ENCODE measurements at regions not wholly inside any gene's neighbourhood (a gene's known extent, or its start where the extent isn't known, plus 50 kb on each side); places are given as distances from the start of the nearest gene placed in this dataset.

DNA sequence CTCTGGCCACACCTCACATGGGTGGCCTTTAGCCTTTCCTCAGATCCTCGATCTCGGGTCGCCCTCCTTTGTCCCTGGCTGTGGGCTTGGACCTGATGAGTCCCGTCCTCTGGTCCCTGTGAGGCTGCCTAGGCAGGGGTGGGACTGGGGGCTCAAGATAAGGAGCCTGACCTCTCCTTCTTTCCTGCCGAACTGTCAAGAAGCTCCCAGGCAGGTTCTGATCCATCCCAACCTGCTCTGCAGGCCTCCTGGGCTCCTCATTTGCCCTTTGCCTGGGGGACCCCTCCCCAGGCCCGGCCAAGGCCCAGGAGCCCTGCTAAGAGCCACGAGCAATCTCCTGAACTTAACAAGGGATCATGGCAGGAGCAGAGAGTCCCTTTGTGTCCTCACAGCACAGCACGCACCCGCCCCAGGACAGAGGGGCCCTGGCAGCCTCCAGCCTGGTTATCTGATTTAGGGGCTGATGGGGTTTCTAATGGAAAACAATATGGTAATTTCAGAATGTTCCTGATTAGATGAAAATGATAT is 82.4 kb upstream of the POU3F1 start:
- Histone ChIP-seq H3K9me3 (ENCODE audit: insufficient read depth, low read depth) (no peaks in the 10 kb centered on the region), H2AFZ (no peak overlapping the region), H3F3A (ENCODE audit: insufficient read depth, low read depth) (peaks cover 8% of the 10 kb centered on the region; the same call in 1 of the 2 replicates), H3K4me3 (no peak overlapping the region), H3K4me1 (replicated peaks; ENCODE audit: insufficient read depth) (peaks cover 49% of the 10 kb centered on the region), H4K20me1 (ENCODE audit: insufficient read depth) (no peaks in the 10 kb centered on the region), H3K27me3 (ENCODE audit: insufficient read depth, low read depth) (no peaks in the 10 kb centered on the region), H3K9me2 (ENCODE audit: insufficient read depth) (no peaks in the 10 kb centered on the region), H3K27ac (no peak overlapping the region), H3K4me2 (no peak overlapping the region), H3K79me2 (ENCODE audit: low read depth) (no peaks in the 10 kb centered on the region), H3K36me3 (ENCODE audit: low read depth) (no peaks in the 10 kb centered on the region)
- no TSS peak for BruUV-seq (replicated peaks)
- ChIA-PET CTCF (no interaction called here), POLR2A (ENCODE audit: unreplicated experiment) (interaction anchor here (1.5 kb wide), 1 partner anchor 10 kb away, joined by 8 read pairs; no protein-coding TSS in a partner anchor)
- intact Hi-C loops (cut with micrococcal nuclease; ENCODE audit: unreplicated experiment), result no loop called here
- no peak for DNase-seq
- TF ChIP-seq, protein P1, sequence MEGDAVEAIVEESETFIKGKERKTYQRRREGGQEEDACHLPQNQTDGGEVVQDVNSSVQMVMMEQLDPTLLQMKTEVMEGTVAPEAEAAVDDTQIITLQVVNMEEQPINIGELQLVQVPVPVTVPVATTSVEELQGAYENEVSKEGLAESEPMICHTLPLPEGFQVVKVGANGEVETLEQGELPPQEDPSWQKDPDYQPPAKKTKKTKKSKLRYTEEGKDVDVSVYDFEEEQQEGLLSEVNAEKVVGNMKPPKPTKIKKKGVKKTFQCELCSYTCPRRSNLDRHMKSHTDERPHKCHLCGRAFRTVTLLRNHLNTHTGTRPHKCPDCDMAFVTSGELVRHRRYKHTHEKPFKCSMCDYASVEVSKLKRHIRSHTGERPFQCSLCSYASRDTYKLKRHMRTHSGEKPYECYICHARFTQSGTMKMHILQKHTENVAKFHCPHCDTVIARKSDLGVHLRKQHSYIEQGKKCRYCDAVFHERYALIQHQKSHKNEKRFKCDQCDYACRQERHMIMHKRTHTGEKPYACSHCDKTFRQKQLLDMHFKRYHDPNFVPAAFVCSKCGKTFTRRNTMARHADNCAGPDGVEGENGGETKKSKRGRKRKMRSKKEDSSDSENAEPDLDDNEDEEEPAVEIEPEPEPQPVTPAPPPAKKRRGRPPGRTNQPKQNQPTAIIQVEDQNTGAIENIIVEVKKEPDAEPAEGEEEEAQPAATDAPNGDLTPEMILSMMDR (conservative IDR thresholded peaks at IDR 0.05), result no peak
- no peak for TF ChIP-seq EZH2 (IDR thresholded peaks at IDR 0.05; ENCODE audit: low read depth)

DNA sequence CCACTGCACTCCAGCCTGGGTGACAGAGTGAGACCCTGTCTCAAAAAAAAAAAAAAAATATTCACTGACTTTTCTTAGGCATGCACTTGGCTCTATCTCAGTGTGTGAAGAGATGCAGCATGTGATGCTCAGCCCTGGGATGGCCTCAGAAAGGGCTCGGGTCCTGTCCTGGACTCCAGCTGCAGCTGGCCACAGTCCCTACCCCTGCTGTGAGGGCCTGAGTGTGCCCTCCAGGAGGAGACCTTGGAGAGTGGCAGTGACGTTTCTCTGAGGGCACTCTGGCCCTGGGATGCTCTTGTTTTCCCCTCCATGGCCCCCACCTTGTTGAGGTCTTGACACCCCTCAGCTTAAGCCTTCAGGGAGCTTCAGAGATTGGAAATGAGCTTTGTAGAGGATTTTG is 81.9 kb upstream of the POU3F1 start:
- Histone ChIP-seq H3K4me1 (replicated peaks; ENCODE audit: insufficient read depth) (peaks cover 54% of the 10 kb centered on the region), H3K4me2 (no peak overlapping the region), H3K27me3 (ENCODE audit: insufficient read depth, low read depth) (no peaks in the 10 kb centered on the region), H3K9me3 (ENCODE audit: insufficient read depth, low read depth) (no peaks in the 10 kb centered on the region), H3K79me2 (ENCODE audit: low read depth) (no peaks in the 10 kb centered on the region), H3K4me3 (no peak overlapping the region), H3K9me2 (ENCODE audit: insufficient read depth) (no peaks in the 10 kb centered on the region), H3F3A (ENCODE audit: insufficient read depth, low read depth) (peaks cover 12% of the 10 kb centered on the region; the same call in 1 of the 2 replicates), H2AFZ (no peak overlapping the region), H4K20me1 (ENCODE audit: insufficient read depth) (no peaks in the 10 kb centered on the region), H3K27ac (no peak overlapping the region), H3K36me3 (ENCODE audit: low read depth) (no peaks in the 10 kb centered on the region)
- no TSS peak for BruUV-seq (replicated peaks)
- POLR2A ChIA-PET (ENCODE audit: unreplicated experiment), result no interaction called here
- DNase-seq, result no peak
- intact Hi-C loops (cut with micrococcal nuclease; ENCODE audit: unreplicated experiment), result no loop called here
- no peak for TF ChIP-seq EZH2 (IDR thresholded peaks at IDR 0.05; ENCODE audit: low read depth)
- TF ChIP-seq, protein P1 (conservative IDR thresholded peaks at IDR 0.05), result no peak
- CTCF ChIA-PET, result no interaction called here

DNA sequence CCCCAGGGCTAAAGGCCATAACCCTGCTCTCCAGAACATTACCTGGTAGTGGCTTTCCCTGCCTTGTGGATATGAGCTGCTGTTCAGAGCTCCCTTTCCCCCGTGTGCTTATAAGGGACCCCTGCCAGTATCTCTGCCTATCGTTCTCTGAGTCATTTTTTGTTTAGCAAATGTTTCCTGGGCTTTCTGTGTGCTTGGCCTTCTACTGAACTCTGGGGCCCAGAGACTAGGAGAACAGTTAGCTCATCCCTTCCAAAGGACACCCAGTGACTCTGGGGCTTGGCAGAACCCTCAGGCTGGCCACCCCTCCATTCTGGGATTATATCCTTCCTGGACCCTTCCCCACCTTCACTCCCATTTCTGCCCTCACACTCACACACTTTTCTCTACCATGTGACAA is 80.8 kb upstream of the POU3F1 start:
- no TSS peak for BruUV-seq (replicated peaks)
- Histone ChIP-seq H3K9me3 (ENCODE audit: insufficient read depth, low read depth) (no peaks in the 10 kb centered on the region), H3K27me3 (ENCODE audit: insufficient read depth, low read depth) (no peaks in the 10 kb centered on the region), H4K20me1 (ENCODE audit: insufficient read depth) (no peaks in the 10 kb centered on the region), H2AFZ (no peak overlapping the region), H3K4me2 (peak overlapping the region; percentile 17; the same call in 1 of the 2 replicates), H3K4me3 (no peak overlapping the region), H3K27ac (no peak overlapping the region), H3K9me2 (ENCODE audit: insufficient read depth) (no peaks in the 10 kb centered on the region), H3F3A (ENCODE audit: insufficient read depth, low read depth) (peaks cover 20% of the 10 kb centered on the region; the same call in 1 of the 2 replicates), H3K36me3 (ENCODE audit: low read depth) (no peaks in the 10 kb centered on the region), H3K4me1 (replicated peaks; ENCODE audit: insufficient read depth) (peaks cover 65% of the 10 kb centered on the region), H3K79me2 (ENCODE audit: low read depth) (no peaks in the 10 kb centered on the region)
- intact Hi-C loops (cut with micrococcal nuclease; ENCODE audit: unreplicated experiment), result no loop called here
- ChIA-PET CTCF (interaction anchor here (0.5 to 1.9 kb wide), 2 partner anchors 11 to 76 kb away, joined by 3 to 8 read pairs; no protein-coding TSS in a partner anchor), POLR2A (ENCODE audit: unreplicated experiment) (no interaction called here)
- no peak for DNase-seq
- no peak for TF ChIP-seq EZH2 (IDR thresholded peaks at IDR 0.05; ENCODE audit: low read depth)
- TF ChIP-seq, protein P1 (conservative IDR thresholded peaks at IDR 0.05), result no peak

Data from PC-9 (cell line).